ENCODE measurements at regions not wholly inside any gene's neighbourhood (a gene's known extent, or its start where the extent isn't known, plus 50 kb on each side); places are given as distances from the start of the nearest gene placed in this dataset.

DNA sequence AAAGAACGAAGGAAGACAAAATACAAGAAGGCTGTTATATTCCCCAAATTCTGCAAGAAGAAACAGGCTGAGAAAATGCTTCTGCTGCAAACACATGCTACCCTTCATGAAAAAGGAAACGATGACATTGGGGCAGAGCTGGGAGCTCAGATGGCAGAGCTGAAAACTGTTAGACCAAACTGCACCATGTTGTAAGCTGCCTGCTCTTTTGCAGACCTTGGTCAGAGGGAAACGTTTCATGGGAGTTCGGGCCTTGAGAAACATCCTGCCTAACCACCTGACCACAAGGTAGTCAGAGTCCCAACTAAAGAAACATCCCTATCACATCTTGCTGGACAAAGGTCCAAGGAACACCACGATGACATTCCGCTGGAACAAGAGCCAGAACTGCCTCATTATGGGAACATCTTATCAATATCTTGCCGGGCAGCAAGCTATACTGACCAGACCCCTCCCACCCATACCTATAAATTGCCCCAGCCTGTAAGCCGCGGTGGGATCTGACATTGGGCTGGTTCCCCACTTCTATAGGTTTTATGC is 110.7 kb upstream of the CTSC start:
- H3K27me3 ChIP-seq (ENCODE audit: insufficient read depth, poor library complexity, severe bottlenecking) = no peaks in the 10 kb centered on the region

GRCh38 chr11:88447281-88447680 is 109.7 kb upstream of the CTSC start:
- TF ChIP-seq SPI1 (IDR thresholded peaks at IDR 0.05; ENCODE audit: borderline replicate concordance, low read depth) = peak; percentile 27; the same call in 1 of the 2 replicates
- no peak for TF ChIP-seq POLR2AphosphoS5 (IDR thresholded peaks at IDR 0.05; ENCODE audit: low read depth)
- peak overlapping the region; percentile 67 for H3K27ac ChIP-seq (replicated peaks)
- no peak overlapping the region for H3K4me3 ChIP-seq (replicated peaks; ENCODE audit: insufficient read depth, low read length)
- peak in 1 of 2 experiments; percentile 28 for DNase-seq (ENCODE audit: low read depth in 1 of 2, low spot score in 1 of 2)
- no peaks in the 10 kb centered on the region for H3K27me3 ChIP-seq (ENCODE audit: insufficient read depth, poor library complexity, severe bottlenecking)

More for the DNA sequence above, 110.7 kb upstream of the CTSC start:
- DNase-seq (ENCODE audit: low read depth in 1 of 2, low spot score in 1 of 2) = peak in 1 of 2 experiments; percentile 81
- peak overlapping the region; percentile 67 for H3K27ac ChIP-seq (replicated peaks)
- H3K4me3 ChIP-seq (replicated peaks; ENCODE audit: insufficient read depth, low read length) = no peak overlapping the region
- TF ChIP-seq GABPA (IDR thresholded peaks at IDR 0.05; ENCODE audit: low read depth) = no peak
- no peak for TF ChIP-seq SPI1 (IDR thresholded peaks at IDR 0.05; ENCODE audit: borderline replicate concordance, low read depth)
- TF ChIP-seq, protein P1, sequence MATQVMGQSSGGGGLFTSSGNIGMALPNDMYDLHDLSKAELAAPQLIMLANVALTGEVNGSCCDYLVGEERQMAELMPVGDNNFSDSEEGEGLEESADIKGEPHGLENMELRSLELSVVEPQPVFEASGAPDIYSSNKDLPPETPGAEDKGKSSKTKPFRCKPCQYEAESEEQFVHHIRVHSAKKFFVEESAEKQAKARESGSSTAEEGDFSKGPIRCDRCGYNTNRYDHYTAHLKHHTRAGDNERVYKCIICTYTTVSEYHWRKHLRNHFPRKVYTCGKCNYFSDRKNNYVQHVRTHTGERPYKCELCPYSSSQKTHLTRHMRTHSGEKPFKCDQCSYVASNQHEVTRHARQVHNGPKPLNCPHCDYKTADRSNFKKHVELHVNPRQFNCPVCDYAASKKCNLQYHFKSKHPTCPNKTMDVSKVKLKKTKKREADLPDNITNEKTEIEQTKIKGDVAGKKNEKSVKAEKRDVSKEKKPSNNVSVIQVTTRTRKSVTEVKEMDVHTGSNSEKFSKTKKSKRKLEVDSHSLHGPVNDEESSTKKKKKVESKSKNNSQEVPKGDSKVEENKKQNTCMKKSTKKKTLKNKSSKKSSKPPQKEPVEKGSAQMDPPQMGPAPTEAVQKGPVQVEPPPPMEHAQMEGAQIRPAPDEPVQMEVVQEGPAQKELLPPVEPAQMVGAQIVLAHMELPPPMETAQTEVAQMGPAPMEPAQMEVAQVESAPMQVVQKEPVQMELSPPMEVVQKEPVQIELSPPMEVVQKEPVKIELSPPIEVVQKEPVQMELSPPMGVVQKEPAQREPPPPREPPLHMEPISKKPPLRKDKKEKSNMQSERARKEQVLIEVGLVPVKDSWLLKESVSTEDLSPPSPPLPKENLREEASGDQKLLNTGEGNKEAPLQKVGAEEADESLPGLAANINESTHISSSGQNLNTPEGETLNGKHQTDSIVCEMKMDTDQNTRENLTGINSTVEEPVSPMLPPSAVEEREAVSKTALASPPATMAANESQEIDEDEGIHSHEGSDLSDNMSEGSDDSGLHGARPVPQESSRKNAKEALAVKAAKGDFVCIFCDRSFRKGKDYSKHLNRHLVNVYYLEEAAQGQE (IDR thresholded peaks at IDR 0.05; ENCODE audit: insufficient replicate concordance, low read depth) = no peak
- TF ChIP-seq POLR2AphosphoS5 (IDR thresholded peaks at IDR 0.05; ENCODE audit: low read depth) = no peak
- TF ChIP-seq CTCF (IDR thresholded peaks at IDR 0.05; ENCODE audit: insufficient read depth, low read length) = no peak

- no peaks in the 10 kb centered on the region for H3K27me3 ChIP-seq (ENCODE audit: insufficient read depth, poor library complexity, severe bottlenecking)
- no peak overlapping the region for H3K27ac ChIP-seq (replicated peaks)
- TF ChIP-seq SPI1 (IDR thresholded peaks at IDR 0.05; ENCODE audit: borderline replicate concordance, low read depth) (no peak), POLR2AphosphoS5 (IDR thresholded peaks at IDR 0.05; ENCODE audit: low read depth) (no peak)
- H3K4me3 ChIP-seq (replicated peaks; ENCODE audit: insufficient read depth, low read length) = no peak overlapping the region
- DNase-seq (ENCODE audit: low read depth in 1 of 2, low spot score in 1 of 2) = no peak
These were observed 101.8 kb upstream of the CTSC start for GRCh38 chr11:88439356-88439755.

- H3K27me3 ChIP-seq (ENCODE audit: insufficient read depth, poor library complexity, severe bottlenecking) = no peaks in the 10 kb centered on the region
- H3K27ac ChIP-seq (replicated peaks) = no peak overlapping the region
- no peak for DNase-seq (ENCODE audit: low read depth in 1 of 2, low spot score in 1 of 2)
- H3K4me3 ChIP-seq (replicated peaks; ENCODE audit: insufficient read depth, low read length) = no peak overlapping the region
- no peak for TF ChIP-seq CTCF (IDR thresholded peaks at IDR 0.05; ENCODE audit: insufficient read depth, low read length)
- TF ChIP-seq, protein P1 (IDR thresholded peaks at IDR 0.05; ENCODE audit: insufficient replicate concordance, low read depth) = no peak
- TF ChIP-seq GABPA (IDR thresholded peaks at IDR 0.05; ENCODE audit: low read depth) = no peak
- TF ChIP-seq SPI1 (IDR thresholded peaks at IDR 0.05; ENCODE audit: borderline replicate concordance, low read depth) = no peak
- no peak for TF ChIP-seq POLR2AphosphoS5 (IDR thresholded peaks at IDR 0.05; ENCODE audit: low read depth)
These were observed 101.2 kb upstream of the CTSC start for GRCh38 chr11:88438721-88439120.

- TF ChIP-seq GABPA (IDR thresholded peaks at IDR 0.05; ENCODE audit: low read depth) (no peak), SPI1 (IDR thresholded peaks at IDR 0.05; ENCODE audit: borderline replicate concordance, low read depth) (no peak), POLR2AphosphoS5 (IDR thresholded peaks at IDR 0.05; ENCODE audit: low read depth) (no peak), CTCF (IDR thresholded peaks at IDR 0.05; ENCODE audit: insufficient read depth, low read length) (no peak)
- TF ChIP-seq, protein P1 (IDR thresholded peaks at IDR 0.05; ENCODE audit: insufficient replicate concordance, low read depth) = no peak
- Histone ChIP-seq H3K4me3 (replicated peaks; ENCODE audit: insufficient read depth, low read length) (no peak overlapping the region), H3K27ac (replicated peaks) (no peak overlapping the region), H3K27me3 (ENCODE audit: insufficient read depth, poor library complexity, severe bottlenecking) (no peaks in the 10 kb centered on the region)
- DNase-seq (ENCODE audit: low read depth in 1 of 2, low spot score in 1 of 2) = no peak
These were observed 97.9 kb upstream of the CTSC start for GRCh38 chr11:88435415-88435814.

Data from HL-60 (cell line).